ENCODE measurements at regions not wholly inside any gene's neighbourhood (a gene's known extent, or its start where the extent isn't known, plus 50 kb on each side); places are given as distances from the start of the nearest gene placed in this dataset.

- H3K9me3 ChIP-seq = no peaks in the 10 kb centered on the region
- H3K27ac ChIP-seq = no peak overlapping the region
- H3K4me3 ChIP-seq = no peak overlapping the region
- intact Hi-C loops (cut with DNase I) = no loop called here
- 84 to 91% (median 88%) methylated on average over 8 of the region's 8 CpGs for WGBS, 4 donors
- no peaks in the 10 kb centered on the region for H3K4me1 ChIP-seq
- H3K27me3 ChIP-seq = no peaks in the 10 kb centered on the region
- ATAC-seq (no peak), DNase-seq (no peak)
- TF ChIP-seq POLR2A (IDR thresholded peaks at IDR 0.05) (no peak), CTCF (IDR thresholded peaks at IDR 0.05) (no peak)
- no peaks in the 10 kb centered on the region for H3K36me3 ChIP-seq
These were observed 122.5 kb upstream of the BTBD3 start for GRCh38 chr20:11795071-11795615.

- Histone ChIP-seq H3K27ac (no peak overlapping the region), H3K4me1 (no peaks in the 10 kb centered on the region), H3K9me3 (no peaks in the 10 kb centered on the region), H3K4me3 (no peak overlapping the region), H3K36me3 (no peaks in the 10 kb centered on the region), H3K27me3 (no peaks in the 10 kb centered on the region)
- intact Hi-C loops (cut with DNase I) = no loop called here
- DNase-seq (no peak), ATAC-seq (no peak)
- WGBS, 4 donors = 67 to 77% (median 75%) methylated on average over 4 of the region's 4 CpGs
- TF ChIP-seq POLR2A (IDR thresholded peaks at IDR 0.05) (no peak), CTCF (IDR thresholded peaks at IDR 0.05) (no peak)
These were observed 121.7 kb upstream of the BTBD3 start for GRCh38 chr20:11796026-11796425.

- intact Hi-C loops (cut with DNase I) = no loop called here
- Histone ChIP-seq H3K27me3 (no peaks in the 10 kb centered on the region), H3K4me1 (no peaks in the 10 kb centered on the region), H3K4me3 (no peak overlapping the region), H3K36me3 (no peaks in the 10 kb centered on the region), H3K27ac (no peak overlapping the region), H3K9me3 (no peaks in the 10 kb centered on the region)
- TF ChIP-seq POLR2A (IDR thresholded peaks at IDR 0.05) (no peak), CTCF (IDR thresholded peaks at IDR 0.05) (no peak)
- ATAC-seq (no peak), DNase-seq (no peak)
These were observed 120.5 kb upstream of the BTBD3 start for GRCh38 chr20:11797156-11797555.

GRCh38 chr20:11799281-11799684 lies 118.4 kb upstream of the BTBD3 start:
- Histone ChIP-seq H3K36me3 (no peaks in the 10 kb centered on the region), H3K27ac (no peak overlapping the region), H3K4me1 (no peaks in the 10 kb centered on the region), H3K27me3 (no peaks in the 10 kb centered on the region), H3K9me3 (no peaks in the 10 kb centered on the region), H3K4me3 (no peak overlapping the region)
- DNase-seq (no peak), ATAC-seq (no peak)
- TF ChIP-seq CTCF (IDR thresholded peaks at IDR 0.05) (no peak), POLR2A (IDR thresholded peaks at IDR 0.05) (no peak)
- intact Hi-C loops (cut with DNase I) = no loop called here
- 80 to 92% (median 82%) methylated on average over 2 of the region's 2 CpGs for WGBS, 4 donors
